SH-SY5Y (cell line): ENCODE measurements at regions not wholly inside any gene's neighbourhood (a gene's known extent, or its start where the extent isn't known, plus 50 kb on each side); places are given as distances from the start of the nearest gene placed in this dataset.

ENCODE experiments used
- GATA2 ChIP-seq: IDR thresholded peaks from 2 replicates; pipeline ENCODE4 v1.6.1; 2011; ENCODE audit warnings: mild to moderate bottlenecking, low read depth, low read length
- GATA3 ChIP-seq: IDR thresholded peaks from 2 replicates; pipeline ENCODE4 v1.6.1; 2011; ENCODE audit warnings: low read depth, mild to moderate bottlenecking, low read length, moderate library complexity

- TF ChIP-seq GATA3 (no peak), GATA2 (no peak)
Observed at GRCh38 chr2:43073401-43073825, 153.0 kb downstream of the ZFP36L2 start.

- TF ChIP-seq GATA3 (no peak), GATA2 (no peak)
Observed at GRCh38 chr2:43071599-43072550, 154.5 kb downstream of the ZFP36L2 start.

- TF ChIP-seq GATA3 (no peak), GATA2 (no peak)
Observed at GRCh38 chr2:43070676-43071502, 155.5 kb downstream of the ZFP36L2 start.

- TF ChIP-seq GATA3 (no peak), GATA2 (no peak)
Observed at GRCh38 chr2:43070030-43070429, 156.4 kb downstream of the ZFP36L2 start.

GRCh38 chr2:43068631-43069517, 157.5 kb downstream of the ZFP36L2 start:
- no peak for TF ChIP-seq GATA2
- no peak for TF ChIP-seq GATA3

- TF ChIP-seq GATA2 (no peak), GATA3 (no peak)
Observed at GRCh38 chr2:43068041-43068533, 158.3 kb downstream of the ZFP36L2 start.

GRCh38 chr2:43067254-43068040, 159.0 kb downstream of the ZFP36L2 start:
- TF ChIP-seq GATA2, result no peak

- TF ChIP-seq GATA2, result no peak
- no peak for TF ChIP-seq GATA3
Observed at GRCh38 chr2:43065871-43066270, 160.5 kb downstream of the ZFP36L2 start.

- TF ChIP-seq GATA3 (no peak), GATA2 (no peak)
Observed at GRCh38 chr2:43065036-43065435, 161.4 kb downstream of the ZFP36L2 start.

GRCh38 chr2:43062058-43062457, 164.3 kb downstream of the ZFP36L2 start:
- no peak for TF ChIP-seq GATA3
- TF ChIP-seq GATA2, result no peak

GRCh38 chr2:43060390-43061016, 165.9 kb downstream of the ZFP36L2 start:
- TF ChIP-seq GATA3 (no peak), GATA2 (no peak)

- TF ChIP-seq GATA3, result no peak
- TF ChIP-seq GATA2, result no peak
Observed at GRCh38 chr2:43059183-43059897, 167.1 kb downstream of the ZFP36L2 start.

GRCh38 chr2:43058726-43059110, 167.7 kb downstream of the ZFP36L2 start:
- TF ChIP-seq GATA2 (no peak), GATA3 (no peak)
